ENCODE measurements at regions not wholly inside any gene's neighbourhood (a gene's known extent, or its start where the extent isn't known, plus 50 kb on each side); places are given as distances from the start of the nearest gene placed in this dataset.

DNA sequence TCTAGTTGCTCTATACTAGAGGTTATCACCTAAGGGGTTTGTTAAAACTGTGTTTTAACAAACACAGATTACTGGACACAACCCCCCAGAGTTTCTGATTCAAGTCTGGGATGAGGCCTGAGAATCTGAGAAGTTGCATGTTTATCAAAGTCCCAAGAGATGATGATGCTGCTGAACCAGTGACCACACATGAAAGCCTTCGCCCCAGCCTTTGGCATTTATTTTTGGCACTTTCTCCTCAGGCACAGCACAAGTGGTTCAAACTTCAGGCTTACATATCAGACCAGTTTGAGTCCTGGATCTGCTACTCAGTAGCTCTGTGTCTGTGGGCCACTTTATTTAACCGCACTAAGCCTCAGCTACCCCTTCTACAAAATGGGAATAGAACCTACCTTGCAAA lies 407.2 kb upstream of the PIK3R1 start:
- no peak overlapping the region for H2AFZ ChIP-seq (ENCODE audit: low read depth, low read length)
- no peak overlapping the region for H2BK120ac ChIP-seq (ENCODE audit: low read depth, low read length)
- no peaks in the 10 kb centered on the region for H3K79me1 ChIP-seq (replicated peaks; ENCODE audit: low read length, poor library complexity, severe bottlenecking)
- no peak overlapping the region for H2BK15ac ChIP-seq (ENCODE audit: low read depth, poor library complexity, severe bottlenecking)
- no peaks in the 10 kb centered on the region for H3K4me1 ChIP-seq (ENCODE audit: control insufficient read depth, insufficient read depth, low read depth, low read length)
- H4K8ac ChIP-seq (ENCODE audit: low read length), result no peak overlapping the region
- H3K9ac ChIP-seq (ENCODE audit: low read length), result no peak overlapping the region
- no peak overlapping the region for H3K4ac ChIP-seq (ENCODE audit: low read depth in 1 of 2, low read length in 2 of 2)
- no peaks in the 10 kb centered on the region for H3K9me3 ChIP-seq (ENCODE audit: control insufficient read depth, low read length)
- no peaks in the 10 kb centered on the region for H3K36me3 ChIP-seq (ENCODE audit: control insufficient read depth in 1 of 2, insufficient read depth in 2 of 2, low read depth in 1 of 2, low read length in 2 of 2)
- H2BK5ac ChIP-seq (ENCODE audit: low read depth, low read length, poor library complexity, severe bottlenecking), result no peak overlapping the region
- H3K27ac ChIP-seq (ENCODE audit: low read length, poor library complexity, severe bottlenecking), result no peak overlapping the region
- H3K18ac ChIP-seq (ENCODE audit: low read depth in 1 of 2, low read length in 2 of 2), result no peak overlapping the region
- H2BK12ac ChIP-seq (ENCODE audit: low read length in 2 of 2), result no peak overlapping the region
- no peak for DNase-seq
- H3K27me3 ChIP-seq (ENCODE audit: control insufficient read depth in 1 of 2, insufficient read depth in 1 of 2, low read length in 2 of 2), result no peaks in the 10 kb centered on the region
- no peak overlapping the region for H3K4me2 ChIP-seq (ENCODE audit: low read length, poor library complexity, severe bottlenecking)
- H3K23ac ChIP-seq (ENCODE audit: low read length in 2 of 2), result no peak overlapping the region
- no peak overlapping the region for H3K4me3 ChIP-seq (ENCODE audit: insufficient read depth in 1 of 2, low read depth in 1 of 2, low read length in 2 of 2)
- H3K14ac ChIP-seq (ENCODE audit: low read length in 2 of 2), result no peak overlapping the region
- WGBS, result 94% methylated on average over 1 of the region's 2 CpGs
- no peak overlapping the region for H4K91ac ChIP-seq (ENCODE audit: low read length)
- H2AK5ac ChIP-seq (ENCODE audit: low read length, severe bottlenecking), result no peak overlapping the region

DNA sequence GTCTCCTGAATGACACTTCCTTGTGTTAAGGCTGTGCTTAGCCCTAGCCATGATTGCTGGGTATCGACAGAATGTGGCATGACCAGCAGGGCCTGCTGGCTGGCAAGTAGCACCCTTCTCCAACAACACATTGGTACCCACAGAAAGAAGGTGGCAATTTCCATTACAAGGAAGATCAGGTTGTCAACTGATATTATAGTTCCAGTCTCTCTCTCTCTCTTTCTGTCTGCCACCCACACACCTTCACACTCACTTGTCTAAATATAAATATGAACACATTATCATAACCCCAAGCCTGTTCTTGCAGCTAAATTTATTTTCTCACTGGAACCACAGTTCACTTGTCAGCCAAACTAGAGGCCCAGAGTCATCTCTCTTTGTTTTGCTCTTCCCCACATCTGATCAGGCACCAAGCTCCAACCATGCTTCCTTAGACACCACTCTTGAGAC lies 408.1 kb upstream of the PIK3R1 start:
- H2BK120ac ChIP-seq (ENCODE audit: low read depth, low read length), result no peak overlapping the region
- no peak overlapping the region for H3K4me2 ChIP-seq (ENCODE audit: low read length, poor library complexity, severe bottlenecking)
- no peak overlapping the region for H3K9ac ChIP-seq (ENCODE audit: low read length)
- H3K79me1 ChIP-seq (replicated peaks; ENCODE audit: low read length, poor library complexity, severe bottlenecking), result no peaks in the 10 kb centered on the region
- H3K27ac ChIP-seq (ENCODE audit: low read length, poor library complexity, severe bottlenecking), result no peak overlapping the region
- no peak overlapping the region for H3K4ac ChIP-seq (ENCODE audit: low read depth in 1 of 2, low read length in 2 of 2)
- WGBS, result 93% methylated on average over 1 of the region's 1 CpG
- H2BK12ac ChIP-seq (ENCODE audit: low read length in 2 of 2), result no peak overlapping the region
- no peak overlapping the region for H2AFZ ChIP-seq (ENCODE audit: low read depth, low read length)
- H3K36me3 ChIP-seq (ENCODE audit: control insufficient read depth in 1 of 2, insufficient read depth in 2 of 2, low read depth in 1 of 2, low read length in 2 of 2), result no peaks in the 10 kb centered on the region
- no peak overlapping the region for H2AK5ac ChIP-seq (ENCODE audit: low read length, severe bottlenecking)
- no peak overlapping the region for H3K14ac ChIP-seq (ENCODE audit: low read length in 2 of 2)
- no peak overlapping the region for H2BK15ac ChIP-seq (ENCODE audit: low read depth, poor library complexity, severe bottlenecking)
- no peak overlapping the region for H3K4me3 ChIP-seq (ENCODE audit: insufficient read depth in 1 of 2, low read depth in 1 of 2, low read length in 2 of 2)
- H3K18ac ChIP-seq (ENCODE audit: low read depth in 1 of 2, low read length in 2 of 2), result no peak overlapping the region
- H4K91ac ChIP-seq (ENCODE audit: low read length), result no peak overlapping the region
- H3K23ac ChIP-seq (ENCODE audit: low read length in 2 of 2), result no peak overlapping the region
- no peak overlapping the region for H2BK5ac ChIP-seq (ENCODE audit: low read depth, low read length, poor library complexity, severe bottlenecking)
- H3K27me3 ChIP-seq (ENCODE audit: control insufficient read depth in 1 of 2, insufficient read depth in 1 of 2, low read length in 2 of 2), result no peaks in the 10 kb centered on the region
- no peaks in the 10 kb centered on the region for H3K9me3 ChIP-seq (ENCODE audit: control insufficient read depth, low read length)
- H3K4me1 ChIP-seq (ENCODE audit: control insufficient read depth, insufficient read depth, low read depth, low read length), result no peaks in the 10 kb centered on the region
- H4K8ac ChIP-seq (ENCODE audit: low read length), result no peak overlapping the region
- no peak for DNase-seq

DNA sequence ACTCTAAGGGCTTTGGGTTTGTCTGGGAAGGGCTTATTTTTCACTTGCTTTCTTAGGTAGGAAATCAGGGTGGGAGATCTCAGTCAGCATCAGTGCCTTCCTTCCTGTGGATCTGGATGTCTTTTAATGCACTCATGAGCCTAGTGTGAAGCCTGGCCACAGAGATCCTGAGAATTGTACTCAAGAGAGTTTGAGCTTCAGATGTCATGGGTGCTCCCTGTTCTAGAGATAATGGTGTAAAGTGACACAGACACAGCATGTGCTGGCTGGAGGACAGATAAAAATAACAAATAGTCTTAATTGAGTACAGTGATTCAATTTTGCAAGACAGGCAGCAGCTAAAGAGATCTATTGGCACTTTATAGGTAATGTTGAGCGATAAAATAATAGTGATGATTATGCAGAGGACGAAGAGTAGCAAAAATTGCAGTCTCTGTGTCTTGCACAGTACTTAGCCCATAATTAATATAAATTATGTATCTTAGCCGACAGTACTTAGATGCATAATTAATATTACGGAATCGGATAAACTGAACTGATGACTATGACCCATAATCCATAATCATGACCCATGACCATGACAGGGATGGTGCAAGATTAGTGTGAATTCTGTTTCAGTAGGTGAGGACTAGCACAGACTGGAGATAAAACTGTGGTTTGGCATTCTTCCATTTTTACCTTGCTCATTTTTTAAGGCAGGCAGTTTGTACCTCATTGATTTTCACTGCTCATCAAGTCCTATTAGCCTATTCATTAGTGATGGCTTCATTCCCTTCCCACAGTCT lies 408.7 kb upstream of the PIK3R1 start:
- Histone ChIP-seq H3K23ac (ENCODE audit: low read length in 2 of 2) (no peak overlapping the region), H4K91ac (ENCODE audit: low read length) (no peak overlapping the region), H3K9ac (ENCODE audit: low read length) (no peak overlapping the region), H3K9me3 (ENCODE audit: control insufficient read depth, low read length) (no peaks in the 10 kb centered on the region), H3K18ac (ENCODE audit: low read depth in 1 of 2, low read length in 2 of 2) (no peak overlapping the region), H3K4me2 (ENCODE audit: low read length, poor library complexity, severe bottlenecking) (no peak overlapping the region), H3K4me3 (ENCODE audit: insufficient read depth in 1 of 2, low read depth in 1 of 2, low read length in 2 of 2) (no peak overlapping the region), H4K8ac (ENCODE audit: low read length) (no peak overlapping the region), H3K14ac (ENCODE audit: low read length in 2 of 2) (no peak overlapping the region), H3K36me3 (ENCODE audit: control insufficient read depth in 1 of 2, insufficient read depth in 2 of 2, low read depth in 1 of 2, low read length in 2 of 2) (no peaks in the 10 kb centered on the region), H2AK5ac (ENCODE audit: low read length, severe bottlenecking) (no peak overlapping the region), H3K4ac (ENCODE audit: low read depth in 1 of 2, low read length in 2 of 2) (no peak overlapping the region), H2AFZ (ENCODE audit: low read depth, low read length) (no peak overlapping the region), H2BK5ac (ENCODE audit: low read depth, low read length, poor library complexity, severe bottlenecking) (no peak overlapping the region), H2BK15ac (ENCODE audit: low read depth, poor library complexity, severe bottlenecking) (no peak overlapping the region), H2BK12ac (ENCODE audit: low read length in 2 of 2) (no peak overlapping the region), H3K27ac (ENCODE audit: low read length, poor library complexity, severe bottlenecking) (no peak overlapping the region), H3K27me3 (ENCODE audit: control insufficient read depth in 1 of 2, insufficient read depth in 1 of 2, low read length in 2 of 2) (no peaks in the 10 kb centered on the region), H2BK120ac (ENCODE audit: low read depth, low read length) (no peak overlapping the region), H3K4me1 (ENCODE audit: control insufficient read depth, insufficient read depth, low read depth, low read length) (no peaks in the 10 kb centered on the region), H3K79me1 (replicated peaks; ENCODE audit: low read length, poor library complexity, severe bottlenecking) (no peaks in the 10 kb centered on the region)
- DNase-seq, result no peak
- whole genome bisulfite sequencing, result 100% methylated on average over 1 of the region's 5 CpGs

DNA sequence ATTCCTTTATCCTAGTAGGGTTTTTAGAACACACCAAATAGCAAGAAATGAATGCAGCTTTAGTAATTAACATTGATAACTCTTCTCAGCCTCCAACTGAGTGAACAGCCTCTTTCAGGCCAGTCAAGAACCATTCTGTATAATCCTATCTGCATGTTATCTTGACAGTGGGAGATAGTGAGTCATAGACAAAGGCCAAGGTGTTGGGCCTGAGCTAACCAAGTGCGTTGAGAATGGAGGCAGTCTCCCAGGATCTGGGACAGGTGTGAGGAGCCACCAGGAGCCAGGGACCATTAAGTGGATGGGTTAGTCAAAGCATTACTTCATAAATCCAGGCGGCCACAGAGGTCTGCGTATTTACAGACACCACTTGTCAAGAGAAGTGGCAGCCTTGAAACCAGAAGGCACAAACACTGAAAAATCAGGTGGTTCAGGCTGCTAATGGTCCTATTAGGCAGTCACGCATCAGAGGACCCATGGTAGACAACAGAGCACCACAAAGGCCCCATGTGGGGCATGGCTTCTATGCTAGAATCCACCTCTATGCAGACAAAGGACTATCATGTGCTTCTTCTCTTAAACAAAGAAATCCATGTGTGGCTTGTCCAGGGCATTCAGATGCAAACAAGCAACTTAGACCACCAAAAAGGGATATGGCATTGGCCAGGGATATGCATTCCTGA lies 409.7 kb upstream of the PIK3R1 start:
- no peak overlapping the region for H3K27ac ChIP-seq (ENCODE audit: low read length, poor library complexity, severe bottlenecking)
- no peak overlapping the region for H3K4me3 ChIP-seq (ENCODE audit: insufficient read depth in 1 of 2, low read depth in 1 of 2, low read length in 2 of 2)
- H2BK12ac ChIP-seq (ENCODE audit: low read length in 2 of 2), result no peak overlapping the region
- H2BK15ac ChIP-seq (ENCODE audit: low read depth, poor library complexity, severe bottlenecking), result no peak overlapping the region
- H3K9ac ChIP-seq (ENCODE audit: low read length), result no peak overlapping the region
- H3K9me3 ChIP-seq (ENCODE audit: control insufficient read depth, low read length), result no peaks in the 10 kb centered on the region
- H3K27me3 ChIP-seq (ENCODE audit: control insufficient read depth in 1 of 2, insufficient read depth in 1 of 2, low read length in 2 of 2), result no peaks in the 10 kb centered on the region
- no peak overlapping the region for H4K8ac ChIP-seq (ENCODE audit: low read length)
- H3K18ac ChIP-seq (ENCODE audit: low read depth in 1 of 2, low read length in 2 of 2), result no peak overlapping the region
- H2AFZ ChIP-seq (ENCODE audit: low read depth, low read length), result no peak overlapping the region
- no peak for DNase-seq
- no peak overlapping the region for H2BK5ac ChIP-seq (ENCODE audit: low read depth, low read length, poor library complexity, severe bottlenecking)
- H3K36me3 ChIP-seq (ENCODE audit: control insufficient read depth in 1 of 2, insufficient read depth in 2 of 2, low read depth in 1 of 2, low read length in 2 of 2), result no peaks in the 10 kb centered on the region
- no peak overlapping the region for H3K4me2 ChIP-seq (ENCODE audit: low read length, poor library complexity, severe bottlenecking)
- H3K23ac ChIP-seq (ENCODE audit: low read length in 2 of 2), result no peak overlapping the region
- no peak overlapping the region for H2AK5ac ChIP-seq (ENCODE audit: low read length, severe bottlenecking)
- H3K79me1 ChIP-seq (replicated peaks; ENCODE audit: low read length, poor library complexity, severe bottlenecking), result no peaks in the 10 kb centered on the region
- no peak overlapping the region for H3K14ac ChIP-seq (ENCODE audit: low read length in 2 of 2)
- H2BK120ac ChIP-seq (ENCODE audit: low read depth, low read length), result no peak overlapping the region
- H3K4ac ChIP-seq (ENCODE audit: low read depth in 1 of 2, low read length in 2 of 2), result no peak overlapping the region
- WGBS, result 74% methylated on average over 4 of the region's 4 CpGs
- no peaks in the 10 kb centered on the region for H3K4me1 ChIP-seq (ENCODE audit: control insufficient read depth, insufficient read depth, low read depth, low read length)
- no peak overlapping the region for H4K91ac ChIP-seq (ENCODE audit: low read length)
